ENCODE measurements at regions not wholly inside any gene's neighbourhood (a gene's known extent, or its start where the extent isn't known, plus 50 kb on each side); places are given as distances from the start of the nearest gene placed in this dataset.
A peak's percentile ranks its signal among the peaks of the same experiment; 100 is the strongest.

- 58% methylated on average over 1 of the region's 1 CpG for WGBS (ENCODE audit: low lambda C conversion rate)
- POLR2A ChIA-PET, result no interaction called here
- Histone ChIP-seq H3K79me2 (ENCODE audit: insufficient read depth, low read length) (no peaks in the 10 kb centered on the region), H3K9me3 (ENCODE audit: low read length) (no peaks in the 10 kb centered on the region), H4K20me1 (ENCODE audit: insufficient read depth, low read length) (no peaks in the 10 kb centered on the region), H3K4me1 (ENCODE audit: insufficient read depth, low read length) (peaks cover 43% of the 10 kb centered on the region), H3K9ac (ENCODE audit: insufficient read depth, low read depth, low read length) (no peak overlapping the region), H3K4me2 (ENCODE audit: low read depth, low read length) (no peak overlapping the region), H3K4me3 (replicated peaks in 1 of 3; ENCODE audit: insufficient read depth in 1 of 3, low read depth in 2 of 3, low read length in 3 of 3) (no peak overlapping the region), H3K36me3 (replicated peaks in 1 of 2; ENCODE audit: control insufficient read depth in 1 of 2, insufficient read depth in 2 of 2, low read length in 2 of 2) (no peaks in the 10 kb centered on the region), H3K27ac (ENCODE audit: extremely low read length, insufficient read depth, low read length) (no peak overlapping the region), H3K27me3 (ENCODE audit: control insufficient read depth in 1 of 2, insufficient read depth in 2 of 2, low read length in 2 of 2) (no peaks in the 10 kb centered on the region; a peak in 1 of 5 replicates), H2AFZ (ENCODE audit: low read length) (no peak overlapping the region)
- in situ Hi-C loops (cut with HindIII; ENCODE audit: extremely low pct_ligation_motif_present, low pct_unique_long_range_greater_than_20kb) (no loop called here), intact Hi-C loops (cut with micrococcal nuclease; ENCODE audit: unreplicated experiment) (no loop called here)
- FAIRE-seq (no peak), DNase-seq (ENCODE audit: low spot score) (no peak), ATAC-seq (no peak)
- CTCF ChIA-PET (ENCODE audit: low intra/inter-chr PET ratio, low total read pairs), result no interaction called here
- BruUV-seq (replicated peaks), result no TSS peak
- TF ChIP-seq MAFF (IDR thresholded peaks at IDR 0.05; ENCODE audit: low read depth, low read length), result peak; percentile 75; the same call in 1 of the 2 replicates
- TF ChIP-seq CBFB (CRISPR knock-in tag; IDR thresholded peaks at IDR 0.05), result no peak
- no peak for TF ChIP-seq GABPB1 (CRISPR knock-in tag; IDR thresholded peaks at IDR 0.05)
- TF ChIP-seq MAFK (conservative IDR thresholded peaks at IDR 0.05 in 1 of 2, IDR thresholded peaks at IDR 0.05 in 1 of 2; ENCODE audit: low read length in 2 of 2), result peak; percentile 84 to 89
- TF ChIP-seq ZNF530 (CRISPR knock-in tag; IDR thresholded peaks at IDR 0.05; ENCODE audit: low read depth), result no peak
- TF ChIP-seq ZNF546 (CRISPR knock-in tag; conservative IDR thresholded peaks at IDR 0.05), result no peak
These were observed 59.6 kb upstream of the FOXN2 start for GRCh38 chr2:48254839-48255238.

- intact Hi-C loops (cut with micrococcal nuclease; ENCODE audit: unreplicated experiment) (no loop called here), in situ Hi-C loops (cut with HindIII; ENCODE audit: extremely low pct_ligation_motif_present, low pct_unique_long_range_greater_than_20kb) (no loop called here)
- no peak overlapping the region for H3K4me3 ChIP-seq (replicated peaks in 1 of 3; ENCODE audit: insufficient read depth in 1 of 3, low read depth in 2 of 3, low read length in 3 of 3)
- H3K9me3 ChIP-seq (ENCODE audit: low read length), result no peaks in the 10 kb centered on the region
- no peak overlapping the region for H3K4me2 ChIP-seq (ENCODE audit: low read depth, low read length)
- H3K27ac ChIP-seq (ENCODE audit: extremely low read length, insufficient read depth, low read length), result no peak overlapping the region
- no peaks in the 10 kb centered on the region; a peak in 2 of 5 replicates for H3K27me3 ChIP-seq (ENCODE audit: control insufficient read depth in 1 of 2, insufficient read depth in 2 of 2, low read length in 2 of 2)
- H3K36me3 ChIP-seq (replicated peaks in 1 of 2; ENCODE audit: control insufficient read depth in 1 of 2, insufficient read depth in 2 of 2, low read length in 2 of 2), result no peaks in the 10 kb centered on the region
- H4K20me1 ChIP-seq (ENCODE audit: insufficient read depth, low read length), result no peaks in the 10 kb centered on the region
- peaks cover 17% of the 10 kb centered on the region for H3K4me1 ChIP-seq (ENCODE audit: insufficient read depth, low read length)
- WGBS (ENCODE audit: low lambda C conversion rate), result 51% methylated on average over 2 of the region's 2 CpGs
- ChIA-PET POLR2A (no interaction called here), CTCF (ENCODE audit: low intra/inter-chr PET ratio, low total read pairs) (no interaction called here)
- no peak for DNase-seq (ENCODE audit: low spot score)
- no peaks in the 10 kb centered on the region for H3K79me2 ChIP-seq (ENCODE audit: insufficient read depth, low read length)
- ATAC-seq, result peak; percentile 63
- no TSS peak for BruUV-seq (replicated peaks)
- no peak for FAIRE-seq
- H2AFZ ChIP-seq (ENCODE audit: low read length), result no peak overlapping the region
- H3K9ac ChIP-seq (ENCODE audit: insufficient read depth, low read depth, low read length), result no peak overlapping the region
- no peak for TF ChIP-seq U2AF2 (IDR thresholded peaks at IDR 0.05; ENCODE audit: low read depth, low read length)
- TF ChIP-seq FOXP1 (IDR thresholded peaks at IDR 0.05), result no peak
- peak; percentile 55; the same call in 1 of the 2 replicates for TF ChIP-seq FOXP1 (CRISPR knock-in tag; IDR thresholded peaks at IDR 0.05)
- no peak for TF ChIP-seq PHF20 (CRISPR knock-in tag; IDR thresholded peaks at IDR 0.05)
- TF ChIP-seq IRF9 (CRISPR knock-in tag; IDR thresholded peaks at IDR 0.05; ENCODE audit: borderline replicate concordance), result no peak
- no peak for TF ChIP-seq BRD4 (CRISPR knock-in tag; IDR thresholded peaks at IDR 0.05)
- no peak for TF ChIP-seq PRMT3 (CRISPR knock-in tag; IDR thresholded peaks at IDR 0.05; ENCODE audit: borderline replicate concordance, low read depth)
- no peak for TF ChIP-seq GRHL1 (CRISPR knock-in tag; conservative IDR thresholded peaks at IDR 0.05)
- no peak for TF ChIP-seq ZBTB43 (CRISPR knock-in tag; conservative IDR thresholded peaks at IDR 0.05)
- TF ChIP-seq MTF1 (CRISPR knock-in tag; IDR thresholded peaks at IDR 0.05), result no peak
- TF ChIP-seq SOX5 (CRISPR knock-in tag; IDR thresholded peaks at IDR 0.05; ENCODE audit: borderline replicate concordance), result peak; percentile 61; the same call in 1 of the 2 replicates
These were observed 57.0 kb upstream of the FOXN2 start for GRCh38 chr2:48257456-48257855.
